ENCODE measurements at regions not wholly inside any gene's neighbourhood (a gene's known extent, or its start where the extent isn't known, plus 50 kb on each side); places are given as distances from the start of the nearest gene placed in this dataset.
A peak's percentile ranks its signal among the peaks of the same experiment; 100 is the strongest.
"Not testable (repeated sequence)": the region's sequence is repeated elsewhere in the genome, so short reads cannot be mapped to it uniquely, and the experiment has no call there.

DNA sequence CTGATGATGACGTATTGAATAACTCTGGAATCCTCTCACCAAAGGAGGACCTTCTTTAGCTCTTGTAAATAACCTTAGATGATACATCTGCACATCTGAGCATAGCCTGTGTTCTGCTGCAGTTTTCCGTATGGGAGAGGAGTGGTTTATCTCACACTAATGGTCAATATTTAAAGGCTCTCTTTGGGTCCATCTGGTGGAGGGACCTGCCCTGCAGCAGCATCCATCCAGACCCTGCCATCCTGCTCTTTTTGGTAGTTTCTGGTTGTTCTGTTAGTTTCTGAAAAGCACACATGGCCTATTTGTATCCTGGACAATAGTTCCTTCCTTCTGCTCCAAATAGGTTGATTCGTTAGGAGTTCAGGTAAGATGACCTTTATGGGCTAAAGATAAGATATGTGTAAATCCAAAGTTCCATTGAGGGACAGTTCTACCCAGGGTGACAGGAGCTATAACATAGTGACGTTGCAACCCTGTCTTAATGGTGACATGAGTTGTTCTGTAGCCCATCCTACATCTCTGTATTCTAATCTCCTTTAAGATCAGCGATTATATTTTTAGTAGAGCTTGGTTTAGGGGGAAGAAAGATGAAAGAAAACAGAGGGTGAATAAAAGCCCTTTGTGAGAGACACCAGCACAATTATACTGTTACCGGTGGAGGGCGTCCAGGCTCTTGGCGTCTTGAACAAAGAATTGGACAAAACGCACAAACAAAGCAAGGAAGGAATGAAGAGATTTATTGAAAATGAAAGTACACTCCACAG is 60.0 kb upstream of the KLF14 start:
- no peak overlapping the region for H3K4me3 ChIP-seq (replicated peaks in 1 of 3; ENCODE audit: insufficient read depth in 1 of 3, low read depth in 1 of 3, low read length in 3 of 3)
- peak overlapping the region; percentile 16 for H3K9ac ChIP-seq (replicated peaks; ENCODE audit: extremely low read depth, insufficient read depth, low read length)
- DNase-seq (ENCODE audit: low read depth, low spot score), result peak; percentile 6
- no peaks in the 10 kb centered on the region for H3K79me2 ChIP-seq (ENCODE audit: control insufficient read depth, insufficient read depth, low read length)
- peaks cover 3 to 4% of the 10 kb centered on the region in 2 experiments for H3K27me3 ChIP-seq (ENCODE audit: control insufficient read depth in 2 of 2, insufficient read depth in 2 of 2, low read length in 2 of 2)
- intact Hi-C loops (cut with micrococcal nuclease), result no loop called here
- TF ChIP-seq, protein P1, sequence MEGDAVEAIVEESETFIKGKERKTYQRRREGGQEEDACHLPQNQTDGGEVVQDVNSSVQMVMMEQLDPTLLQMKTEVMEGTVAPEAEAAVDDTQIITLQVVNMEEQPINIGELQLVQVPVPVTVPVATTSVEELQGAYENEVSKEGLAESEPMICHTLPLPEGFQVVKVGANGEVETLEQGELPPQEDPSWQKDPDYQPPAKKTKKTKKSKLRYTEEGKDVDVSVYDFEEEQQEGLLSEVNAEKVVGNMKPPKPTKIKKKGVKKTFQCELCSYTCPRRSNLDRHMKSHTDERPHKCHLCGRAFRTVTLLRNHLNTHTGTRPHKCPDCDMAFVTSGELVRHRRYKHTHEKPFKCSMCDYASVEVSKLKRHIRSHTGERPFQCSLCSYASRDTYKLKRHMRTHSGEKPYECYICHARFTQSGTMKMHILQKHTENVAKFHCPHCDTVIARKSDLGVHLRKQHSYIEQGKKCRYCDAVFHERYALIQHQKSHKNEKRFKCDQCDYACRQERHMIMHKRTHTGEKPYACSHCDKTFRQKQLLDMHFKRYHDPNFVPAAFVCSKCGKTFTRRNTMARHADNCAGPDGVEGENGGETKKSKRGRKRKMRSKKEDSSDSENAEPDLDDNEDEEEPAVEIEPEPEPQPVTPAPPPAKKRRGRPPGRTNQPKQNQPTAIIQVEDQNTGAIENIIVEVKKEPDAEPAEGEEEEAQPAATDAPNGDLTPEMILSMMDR (IDR thresholded peaks at IDR 0.05; ENCODE audit: extremely low read depth in 1 of 2, insufficient read depth in 1 of 2, low read depth in 1 of 2, low read length in 2 of 2), result peak in 1 of 2 donors; percentile 5
- no peak for TF ChIP-seq GATA2 (IDR thresholded peaks at IDR 0.05; ENCODE audit: insufficient read depth, insufficient read length, low read depth, low read length)
- no peaks in the 10 kb centered on the region for H4K20me1 ChIP-seq (replicated peaks; ENCODE audit: control insufficient read depth, extremely low read depth, insufficient read depth, low read length)
- H3K9me3 ChIP-seq (replicated peaks; ENCODE audit: control insufficient read depth, insufficient read depth, low read length), result no peaks in the 10 kb centered on the region
- H3K9me1 ChIP-seq (replicated peaks; ENCODE audit: control insufficient read depth, extremely low read depth, insufficient read depth, low read length), result no peaks in the 10 kb centered on the region
- ChIA-PET CTCF (interaction anchor here (1.2 to 2.7 kb wide), 6 partner anchors 8 to 38 kb away, joined by 3 to 15 read pairs (median 4); no protein-coding TSS in a partner anchor), POLR2A (no interaction called here)
- H2AFZ ChIP-seq (ENCODE audit: low read depth, low read length), result no peak overlapping the region
- no peaks in the 10 kb centered on the region for H3K4me1 ChIP-seq (ENCODE audit: control insufficient read depth, extremely low read depth, insufficient read depth, low read length)
- H3K36me3 ChIP-seq (ENCODE audit: control insufficient read depth in 2 of 2, extremely low read depth in 1 of 2, insufficient read depth in 2 of 2, low read length in 2 of 2), result no peaks in the 10 kb centered on the region
- peak overlapping the region; percentile 58 for H3K4me2 ChIP-seq (ENCODE audit: insufficient read depth, low read length)
- FAIRE-seq, result no peak
- no peak overlapping the region for H3K27ac ChIP-seq (ENCODE audit: insufficient read depth, low read depth, low read length)
- no TSS peak for BruUV-seq (replicated peaks)
- dilution Hi-C loops (cut with MboI; ENCODE audit: extremely low pct_ligation_motif_present, low sequenced_read_pairs), result no loop called here

DNA sequence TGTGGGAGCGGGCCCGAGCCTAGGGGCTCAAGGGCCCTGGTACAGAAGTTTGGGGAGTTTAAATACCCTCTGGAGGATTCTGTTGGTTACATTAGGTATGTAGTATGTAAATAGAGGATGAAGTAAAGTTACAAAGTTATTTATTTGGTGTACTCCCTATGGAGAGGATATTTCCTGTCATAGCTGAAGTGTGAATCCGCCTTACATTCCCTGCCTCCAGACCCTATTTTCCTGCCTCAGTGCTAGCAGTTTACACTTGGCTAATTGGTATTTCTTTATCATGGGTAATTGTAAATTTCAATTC is 60.6 kb upstream of the KLF14 start:
- H2AFZ ChIP-seq (ENCODE audit: low read depth, low read length), result peak overlapping the region; percentile 54
- H3K4me3 ChIP-seq (replicated peaks in 1 of 3; ENCODE audit: insufficient read depth in 1 of 3, low read depth in 1 of 3, low read length in 3 of 3), result no peak overlapping the region
- no peaks in the 10 kb centered on the region for H3K9me1 ChIP-seq (replicated peaks; ENCODE audit: control insufficient read depth, extremely low read depth, insufficient read depth, low read length)
- DNase-seq (ENCODE audit: low read depth, low spot score) (peak; percentile 10), FAIRE-seq (no peak)
- no peak overlapping the region for H3K27ac ChIP-seq (ENCODE audit: insufficient read depth, low read depth, low read length)
- no peaks in the 10 kb centered on the region for H3K79me2 ChIP-seq (ENCODE audit: control insufficient read depth, insufficient read depth, low read length)
- no peaks in the 10 kb centered on the region for H3K9me3 ChIP-seq (replicated peaks; ENCODE audit: control insufficient read depth, insufficient read depth, low read length)
- BruUV-seq (replicated peaks), result no TSS peak
- H3K27me3 ChIP-seq (ENCODE audit: control insufficient read depth in 2 of 2, insufficient read depth in 2 of 2, low read length in 2 of 2), result peaks cover 2 to 3% of the 10 kb centered on the region in 2 experiments
- peak overlapping the region; percentile 58 for H3K4me2 ChIP-seq (ENCODE audit: insufficient read depth, low read length)
- no peaks in the 10 kb centered on the region for H4K20me1 ChIP-seq (replicated peaks; ENCODE audit: control insufficient read depth, extremely low read depth, insufficient read depth, low read length)
- POLR2A ChIA-PET, result no interaction called here
- H3K9ac ChIP-seq (replicated peaks; ENCODE audit: extremely low read depth, insufficient read depth, low read length), result peak overlapping the region; percentile 16
- dilution Hi-C loops (cut with MboI; ENCODE audit: extremely low pct_ligation_motif_present, low sequenced_read_pairs) (no loop called here), intact Hi-C loops (cut with micrococcal nuclease) (no loop called here)
- CTCF ChIA-PET, result interaction anchor here (1.2 to 2.7 kb wide), 6 partner anchors 9 to 38 kb away, joined by 3 to 15 read pairs (median 4); no protein-coding TSS in a partner anchor
- no peaks in the 10 kb centered on the region for H3K4me1 ChIP-seq (ENCODE audit: control insufficient read depth, extremely low read depth, insufficient read depth, low read length)
- H3K36me3 ChIP-seq (ENCODE audit: control insufficient read depth in 2 of 2, extremely low read depth in 1 of 2, insufficient read depth in 2 of 2, low read length in 2 of 2), result no peaks in the 10 kb centered on the region
- TF ChIP-seq POLR2A (IDR thresholded peaks at IDR 0.05; ENCODE audit: low read depth, low read length), result no peak

DNA sequence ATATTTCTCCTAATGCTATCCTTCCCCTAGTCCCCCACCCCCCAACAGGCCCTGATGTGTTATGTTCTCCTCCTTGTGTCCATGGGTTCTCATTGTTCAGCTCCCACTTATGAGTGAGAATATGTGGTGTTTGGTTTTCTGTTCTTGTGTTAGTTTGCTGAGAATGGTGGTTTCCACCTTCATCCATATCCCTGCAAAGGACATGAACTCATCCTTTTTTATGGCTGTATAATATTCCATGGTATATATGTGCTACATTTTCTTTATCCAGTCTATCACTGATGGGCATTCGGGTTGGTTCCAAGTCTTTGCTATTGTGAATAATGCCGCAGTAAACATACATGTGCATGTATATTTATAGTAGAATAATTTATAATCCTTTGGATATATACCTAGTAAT is 62.4 kb upstream of the KLF14 start:
- H3K4me3 ChIP-seq (replicated peaks in 1 of 3; ENCODE audit: insufficient read depth in 1 of 3, low read depth in 1 of 3, low read length in 3 of 3); H3K4me2 ChIP-seq (ENCODE audit: insufficient read depth, low read length); dilution Hi-C loops (cut with MboI; ENCODE audit: extremely low pct_ligation_motif_present, low sequenced_read_pairs); H3K4me1 ChIP-seq (ENCODE audit: control insufficient read depth, extremely low read depth, insufficient read depth, low read length); H3K9ac ChIP-seq (replicated peaks; ENCODE audit: extremely low read depth, insufficient read depth, low read length); CTCF ChIA-PET; H2AFZ ChIP-seq (ENCODE audit: low read depth, low read length); H3K9me1 ChIP-seq (replicated peaks; ENCODE audit: control insufficient read depth, extremely low read depth, insufficient read depth, low read length); H3K36me3 ChIP-seq (ENCODE audit: control insufficient read depth in 2 of 2, extremely low read depth in 1 of 2, insufficient read depth in 2 of 2, low read length in 2 of 2); DNase-seq (ENCODE audit: low read depth, low spot score); intact Hi-C loops (cut with micrococcal nuclease); BruUV-seq (replicated peaks); FAIRE-seq; POLR2A ChIA-PET; H4K20me1 ChIP-seq (replicated peaks; ENCODE audit: control insufficient read depth, extremely low read depth, insufficient read depth, low read length); H3K79me2 ChIP-seq (ENCODE audit: control insufficient read depth, insufficient read depth, low read length); H3K27me3 ChIP-seq (ENCODE audit: control insufficient read depth in 2 of 2, insufficient read depth in 2 of 2, low read length in 2 of 2); H3K9me3 ChIP-seq (replicated peaks; ENCODE audit: control insufficient read depth, insufficient read depth, low read length); H3K27ac ChIP-seq (ENCODE audit: insufficient read depth, low read depth, low read length): not testable (repeated sequence)
